ENCODE measurements at regions not wholly inside any gene's neighbourhood (a gene's known extent, or its start where the extent isn't known, plus 50 kb on each side); places are given as distances from the start of the nearest gene placed in this dataset.
"Not testable (repeated sequence)": the region's sequence is repeated elsewhere in the genome, so short reads cannot be mapped to it uniquely, and the experiment has no call there.

- no peak for DNase-seq (ENCODE audit: low read depth)
- TF ChIP-seq CTCF (conservative IDR thresholded peaks at IDR 0.05; ENCODE audit: low read depth, low read length): no peak
- no peak overlapping the region for H3K4me3 ChIP-seq (ENCODE audit: low read depth, low read length)
Observed at GRCh38 chr14:71354801-71355200, 447.5 kb downstream of the PCNX1 start.

DNA sequence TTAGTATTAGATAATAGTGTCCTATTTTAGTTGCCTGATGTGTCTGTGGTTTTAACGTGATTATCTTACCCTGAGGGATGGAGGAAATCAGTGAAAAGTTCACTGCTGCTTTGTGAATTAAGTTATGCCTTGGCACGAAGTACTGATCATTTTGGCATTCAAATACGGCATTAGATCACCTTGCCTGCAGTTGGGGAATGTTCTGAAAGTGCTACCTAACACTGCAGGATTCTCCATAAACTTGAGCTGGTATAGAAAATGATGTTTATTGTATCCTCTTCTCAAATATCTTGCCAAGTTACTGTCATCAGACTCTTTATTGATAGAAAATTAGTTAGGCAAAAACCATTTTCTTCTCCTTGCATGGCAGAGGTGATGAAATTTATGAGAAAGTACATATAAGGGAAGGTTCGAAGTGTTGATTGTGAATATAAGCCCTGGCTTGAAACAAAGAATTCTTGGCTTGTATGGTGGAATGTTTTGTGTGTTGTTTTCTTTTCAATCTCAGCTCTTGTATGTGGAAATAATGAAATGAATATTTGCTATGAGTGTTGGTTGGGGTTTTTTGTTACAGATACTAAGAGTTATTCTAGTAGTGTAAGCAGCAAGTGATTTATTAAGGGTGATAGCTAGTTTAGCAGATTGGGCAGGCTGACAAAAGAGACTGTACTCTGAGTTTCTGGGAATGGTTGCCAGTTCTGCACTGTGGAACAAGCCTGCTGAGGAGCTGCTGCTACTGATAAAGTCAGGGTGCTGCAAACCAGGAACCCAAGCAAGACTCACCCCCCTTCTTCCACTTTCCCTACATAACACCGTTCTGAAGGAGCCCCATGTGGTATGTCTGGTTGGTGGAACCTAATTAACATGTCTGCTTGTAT lies 448.3 kb downstream of the PCNX1 start:
- no peak for TF ChIP-seq CTCF (conservative IDR thresholded peaks at IDR 0.05; ENCODE audit: low read depth, low read length)
- peak; percentile 85 for DNase-seq (ENCODE audit: low read depth)
- H3K4me3 ChIP-seq (ENCODE audit: low read depth, low read length): no peak overlapping the region

GRCh38 chr14:71358209-71358931 lies 451.1 kb downstream of the PCNX1 start:
- DNase-seq (ENCODE audit: low read depth): no peak
- no peak overlapping the region for H3K4me3 ChIP-seq (ENCODE audit: low read depth, low read length)
- no peak for TF ChIP-seq CTCF (conservative IDR thresholded peaks at IDR 0.05; ENCODE audit: low read depth, low read length)

- DNase-seq (ENCODE audit: low read depth); H3K4me3 ChIP-seq (ENCODE audit: low read depth, low read length): not testable (repeated sequence)
Observed at GRCh38 chr14:71358932-71359421, 451.7 kb downstream of the PCNX1 start.

DNA sequence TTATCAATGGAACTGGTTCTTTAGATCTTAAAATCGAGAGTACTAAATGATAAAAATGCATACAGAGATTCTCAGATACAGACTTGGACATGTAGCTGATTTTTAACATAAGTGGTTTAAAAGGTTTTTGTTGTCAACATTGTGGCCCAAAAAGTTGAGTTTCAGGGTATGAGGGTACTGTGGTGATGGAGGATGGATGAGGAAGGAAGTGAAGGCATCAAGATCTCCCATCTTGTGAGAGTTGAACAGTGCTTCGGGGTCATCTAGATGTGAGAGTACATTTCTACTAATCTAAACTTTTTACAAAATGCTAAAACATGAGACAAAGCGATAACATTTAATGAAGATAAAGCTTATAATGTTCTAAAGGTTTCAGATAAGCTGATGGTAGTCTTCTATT lies 452.6 kb downstream of the PCNX1 start:
- no peak overlapping the region for H3K4me3 ChIP-seq (ENCODE audit: low read depth, low read length)
- no peak for TF ChIP-seq CTCF (conservative IDR thresholded peaks at IDR 0.05; ENCODE audit: low read depth, low read length)
- no peak for DNase-seq (ENCODE audit: low read depth)

DNA sequence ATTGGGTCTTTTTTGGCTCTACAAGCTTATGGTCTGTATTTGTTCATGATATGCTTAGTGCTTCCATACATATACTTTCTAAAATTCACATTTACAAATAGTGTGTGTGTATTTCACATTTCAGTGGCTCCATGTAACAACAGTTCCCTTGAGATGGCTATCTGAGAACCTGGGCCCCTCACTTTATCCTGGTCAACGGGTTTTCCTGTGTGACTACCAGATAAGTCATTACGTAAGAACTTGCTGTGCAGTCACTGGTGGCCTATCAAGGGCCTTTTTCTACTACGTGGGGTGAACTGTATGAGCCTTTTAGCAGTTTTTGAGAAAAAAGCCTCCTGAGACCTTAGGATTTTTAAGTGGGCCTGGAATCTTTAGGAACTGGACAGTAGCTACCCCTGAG lies 454.1 kb downstream of the PCNX1 start:
- H3K4me3 ChIP-seq (ENCODE audit: low read depth, low read length): no peak overlapping the region
- TF ChIP-seq CTCF (conservative IDR thresholded peaks at IDR 0.05; ENCODE audit: low read depth, low read length): no peak
- peak; percentile 57 for DNase-seq (ENCODE audit: low read depth)

- H3K4me3 ChIP-seq (ENCODE audit: low read depth, low read length): no peak overlapping the region
- no peak for TF ChIP-seq CTCF (conservative IDR thresholded peaks at IDR 0.05; ENCODE audit: low read depth, low read length)
- DNase-seq (ENCODE audit: low read depth): no peak
Observed at GRCh38 chr14:71361874-71362273, 454.6 kb downstream of the PCNX1 start.

All from choroid plexus epithelial cell (primary cell).